Thyroid gland (tissue), 4 donors: ENCODE measurements at regions not wholly inside any gene's neighbourhood (a gene's known extent, or its start where the extent isn't known, plus 50 kb on each side); places are given as distances from the start of the nearest gene placed in this dataset.

Source experiments
- DNase-seq, 2 donors: peaks; one replicate each; pipeline ENCODE4 v3.0.0-alpha.2; 2019
- H3K27ac ChIP-seq, 3 donors: fragments of 200-600 bp; sonication (generic); 1 replicate in 2 of 3; 2 replicates in 1 of 3; pipeline ENCODE4 v1.5.1; 2016 to 2019; ENCODE audit warnings: mild to moderate bottlenecking in 1 of 3, moderate library complexity in 1 of 3
- H3K27me3 ChIP-seq: fragments of 200-600 bp; sonication (generic); one replicate; pipeline ENCODE4 v1.5.1; 2019
- H3K36me3 ChIP-seq, 2 donors: fragments of 200-600 bp; sonication (generic); one replicate each; pipeline ENCODE4 v1.5.1; 2016 to 2019
- H3K4me1 ChIP-seq, 2 donors: fragments of 200-600 bp; sonication (generic); one replicate each; pipeline ENCODE4 v1.5.1; 2017 to 2019
- H3K4me3 ChIP-seq, 3 donors: fragments of 200-600 bp; sonication (generic); replicated peaks in 1 of 3; 1 replicate in 2 of 3; 2 replicates in 1 of 3; pipeline ENCODE4 v1.5.1; 2016; ENCODE audit warnings: mild to moderate bottlenecking in 1 of 3
- H3K9me3 ChIP-seq: fragments of 200-600 bp; sonication (generic); one replicate; pipeline ENCODE4 v1.5.1; 2017
- POLR2A ChIP-seq, 2 donors: fragments of 450-650 bp; IDR thresholded peaks; one replicate each; pipeline ENCODE4 v1.6.1; 2017; ENCODE audit warnings: antibody characterized with exemption in 2 of 2, mild to moderate bottlenecking in 2 of 2, moderate library complexity in 1 of 2
- WGBS, 2 donors: methylation state at CpG; one replicate each; pipeline ENCODE4 v1.1.5; 2017; 5-methylcytosine and 5-hydroxymethylcytosine counted together
- intact Hi-C: fragments of 100-400 bp; cut with DNase I; formaldehyde crosslinking; loops from one replicate; pipeline ENCODE4 v1.15.1; 2023
- TF ChIP-seq, protein P1 (sequence below), 6 experiments: fragments of 200-600 bp in 3 of 6; fragments of 450-650 bp in 3 of 6; sonication (generic) in 3 of 6; IDR thresholded peaks; one replicate each; pipeline ENCODE4 v1.5.1; 2016 to 2019; ENCODE audit warnings: antibody characterized with exemption in 6 of 6, mild to moderate bottlenecking in 2 of 6, inconsistent platforms in 1 of 6, moderate library complexity in 1 of 6

DNA sequence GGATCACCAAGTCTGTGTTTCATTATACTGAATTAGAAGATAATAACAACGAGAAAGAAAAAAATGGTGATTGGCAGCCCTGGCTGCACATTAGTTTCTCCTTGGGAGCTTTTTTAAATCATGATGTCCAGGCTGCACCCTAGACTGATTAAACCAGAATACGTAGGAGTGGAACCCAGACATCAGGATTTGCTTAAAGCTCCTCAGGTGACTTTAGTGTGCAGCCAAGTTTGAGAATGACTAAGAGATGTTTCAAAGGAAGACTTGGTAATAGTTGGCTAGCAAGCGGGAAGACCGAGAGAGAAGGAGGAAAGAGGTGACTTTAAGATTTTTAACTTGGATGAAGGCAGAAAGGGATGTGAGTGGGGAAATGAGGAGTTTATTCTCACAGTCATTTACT, 71.4 kb upstream of the SERP2 start:
- H3K4me1 ChIP-seq: peaks cover 19 to 48% of the 10 kb centered on the region in 2 donors
- intact Hi-C loops: loop anchor here (10.0 kb wide), 1 partner anchor 123 kb away; no protein-coding TSS in a partner anchor
- WGBS, 2 donors: 93 to 94% methylated on average over 4 of the region's 4 CpGs

DNA sequence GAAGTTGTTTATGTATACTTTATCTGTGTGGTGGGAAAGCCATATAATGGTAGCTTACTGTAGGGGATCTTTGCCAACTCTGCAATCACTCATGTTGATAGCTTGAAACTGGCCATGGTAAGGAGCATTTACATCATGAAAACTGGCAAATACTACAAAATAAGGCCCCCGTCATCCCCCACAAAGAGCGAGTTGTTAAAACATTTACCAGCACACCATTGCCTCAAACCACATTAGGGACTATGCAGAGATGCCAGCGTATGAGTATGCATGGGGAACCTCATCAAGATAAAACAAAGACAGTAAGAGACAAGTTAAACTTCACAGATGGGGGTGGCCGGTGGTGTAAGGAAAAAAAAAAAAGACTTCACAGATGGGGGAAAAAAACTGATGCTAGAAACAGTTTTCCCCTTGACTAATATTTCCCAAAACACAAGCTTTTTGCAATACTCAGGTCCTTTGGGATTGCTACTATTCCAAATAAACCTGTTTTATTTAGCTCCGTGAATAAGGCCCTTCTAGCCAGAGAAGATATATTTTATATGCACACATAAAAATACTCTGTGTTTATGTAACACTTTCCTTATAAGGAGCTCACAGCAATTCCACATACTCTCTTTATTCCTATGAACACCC, 70.6 kb upstream of the SERP2 start:
- TF ChIP-seq POLR2A (IDR thresholded peaks at IDR 0.05): no peak
- Histone ChIP-seq H3K9me3 (no peaks in the 10 kb centered on the region), H3K36me3 (no peaks in the 10 kb centered on the region), H3K4me3 (no peak overlapping the region), H3K4me1 (peaks cover 19 to 51% of the 10 kb centered on the region in 2 donors), H3K27me3 (no peaks in the 10 kb centered on the region), H3K27ac (peak overlapping the region in 1 of 3 donors; percentile 9)
- no peak for DNase-seq
- WGBS, 2 donors: 82 to 85% methylated on average over 5 of the region's 5 CpGs
- intact Hi-C loops: loop anchor here (10.0 kb wide), 1 partner anchor 122 kb away; no protein-coding TSS in a partner anchor

More for the DNA sequence above, 71.4 kb upstream of the SERP2 start:
- H3K27ac ChIP-seq: no peak overlapping the region
- no peaks in the 10 kb centered on the region for H3K9me3 ChIP-seq
- TF ChIP-seq, protein P1, sequence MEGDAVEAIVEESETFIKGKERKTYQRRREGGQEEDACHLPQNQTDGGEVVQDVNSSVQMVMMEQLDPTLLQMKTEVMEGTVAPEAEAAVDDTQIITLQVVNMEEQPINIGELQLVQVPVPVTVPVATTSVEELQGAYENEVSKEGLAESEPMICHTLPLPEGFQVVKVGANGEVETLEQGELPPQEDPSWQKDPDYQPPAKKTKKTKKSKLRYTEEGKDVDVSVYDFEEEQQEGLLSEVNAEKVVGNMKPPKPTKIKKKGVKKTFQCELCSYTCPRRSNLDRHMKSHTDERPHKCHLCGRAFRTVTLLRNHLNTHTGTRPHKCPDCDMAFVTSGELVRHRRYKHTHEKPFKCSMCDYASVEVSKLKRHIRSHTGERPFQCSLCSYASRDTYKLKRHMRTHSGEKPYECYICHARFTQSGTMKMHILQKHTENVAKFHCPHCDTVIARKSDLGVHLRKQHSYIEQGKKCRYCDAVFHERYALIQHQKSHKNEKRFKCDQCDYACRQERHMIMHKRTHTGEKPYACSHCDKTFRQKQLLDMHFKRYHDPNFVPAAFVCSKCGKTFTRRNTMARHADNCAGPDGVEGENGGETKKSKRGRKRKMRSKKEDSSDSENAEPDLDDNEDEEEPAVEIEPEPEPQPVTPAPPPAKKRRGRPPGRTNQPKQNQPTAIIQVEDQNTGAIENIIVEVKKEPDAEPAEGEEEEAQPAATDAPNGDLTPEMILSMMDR (IDR thresholded peaks at IDR 0.05): no peak
- no peak for TF ChIP-seq POLR2A (IDR thresholded peaks at IDR 0.05)
- no peaks in the 10 kb centered on the region for H3K27me3 ChIP-seq
- H3K4me3 ChIP-seq: no peak overlapping the region
- no peak for DNase-seq
- H3K36me3 ChIP-seq: no peaks in the 10 kb centered on the region

DNA sequence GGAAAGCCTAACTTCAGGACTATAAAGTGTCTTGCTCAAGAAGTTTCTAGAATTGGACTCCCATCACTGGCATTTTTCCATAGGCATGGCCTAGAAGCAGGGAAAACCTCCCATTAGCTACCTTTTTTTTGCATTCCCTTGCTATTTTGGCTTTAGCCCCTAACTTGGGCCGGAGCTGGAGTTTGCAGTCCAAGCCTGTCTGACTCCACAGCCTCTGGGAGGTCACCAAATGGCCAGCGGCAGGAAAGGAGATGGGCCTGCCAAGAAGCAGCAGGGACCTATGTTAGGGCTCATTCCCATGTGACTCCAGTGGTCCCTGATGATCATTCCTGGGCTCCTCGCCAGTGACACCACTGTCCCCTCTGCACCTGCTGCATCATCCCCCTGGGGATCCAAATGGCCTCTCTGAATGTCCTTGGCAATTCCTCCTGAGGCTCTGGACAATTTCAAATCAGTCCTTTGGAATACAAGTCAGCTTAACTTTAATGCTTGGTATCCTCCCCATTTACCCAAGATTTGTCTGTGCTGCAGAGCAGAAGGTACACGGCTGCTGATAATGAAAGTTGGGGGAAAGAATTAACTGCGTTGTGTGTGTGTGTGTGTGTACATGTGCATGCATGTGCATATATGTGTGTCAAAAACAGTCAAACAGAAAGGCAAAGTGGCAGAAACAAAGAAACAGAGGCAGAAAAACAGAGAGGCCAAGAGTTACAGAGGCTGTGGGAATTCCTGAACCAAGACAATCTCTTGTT, 69.8 kb upstream of the SERP2 start:
- Histone ChIP-seq H3K27me3 (no peaks in the 10 kb centered on the region), H3K9me3 (no peaks in the 10 kb centered on the region), H3K27ac (peak overlapping the region in 1 of 3 donors; percentile 9), H3K4me1 (peaks cover 19 to 51% of the 10 kb centered on the region in 2 donors), H3K4me3 (no peak overlapping the region), H3K36me3 (no peaks in the 10 kb centered on the region)
- DNase-seq: peak; percentile 5 to 26
- intact Hi-C loops: loop anchor here (10.0 kb wide), 1 partner anchor 121 kb away; no protein-coding TSS in a partner anchor
- 64 to 85% methylated on average over 5 of the region's 5 CpGs for WGBS, 2 donors
- TF ChIP-seq, protein P1 (IDR thresholded peaks at IDR 0.05): no peak
- no peak for TF ChIP-seq POLR2A (IDR thresholded peaks at IDR 0.05)

DNA sequence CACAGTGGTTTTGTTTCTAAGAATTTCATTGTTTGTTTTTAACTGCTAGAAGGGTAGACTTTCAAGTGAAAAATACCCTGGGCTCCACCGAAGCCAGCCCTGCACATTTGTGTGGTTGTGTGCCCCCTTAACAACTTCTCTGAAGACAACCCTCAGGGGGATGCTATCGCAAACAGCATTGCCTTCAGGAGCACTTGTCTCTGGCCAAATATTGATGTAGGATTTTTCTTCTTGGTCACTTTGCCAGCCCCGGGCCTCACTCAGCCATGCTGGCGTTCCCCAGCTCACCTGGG, 69.2 kb upstream of the SERP2 start:
- intact Hi-C loops: loop anchor here (10.0 kb wide), 1 partner anchor 120 kb away; no protein-coding TSS in a partner anchor

DNA sequence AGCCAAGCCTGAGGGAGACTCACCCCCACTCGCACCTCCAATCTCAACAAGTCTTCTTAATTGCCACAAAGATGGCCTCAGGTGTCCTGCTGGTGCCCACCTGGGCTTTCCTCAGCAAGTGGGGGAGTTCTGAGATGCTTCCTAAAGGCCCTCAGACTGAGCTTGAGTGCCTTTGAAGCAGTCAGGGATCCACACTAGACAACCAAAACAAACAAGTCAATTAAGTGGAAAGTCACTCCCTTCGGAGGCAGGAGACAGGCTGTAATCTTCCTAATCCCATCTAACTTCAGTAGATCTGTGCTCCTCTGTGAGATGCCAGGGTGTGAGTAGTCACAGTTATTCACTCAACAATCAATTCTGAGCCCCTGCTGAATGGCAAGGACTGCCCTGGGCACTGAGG, 68.3 kb upstream of the SERP2 start:
- peaks cover 16 to 49% of the 10 kb centered on the region in 2 donors for H3K4me1 ChIP-seq
- TF ChIP-seq POLR2A (IDR thresholded peaks at IDR 0.05): no peak
- TF ChIP-seq, protein P1 (IDR thresholded peaks at IDR 0.05): no peak
- intact Hi-C loops: loop anchor here (10.0 kb wide), 1 partner anchor 120 kb away; no protein-coding TSS in a partner anchor
- no peak overlapping the region for H3K4me3 ChIP-seq
- WGBS, 2 donors: 61 to 73% methylated on average over 2 of the region's 2 CpGs
- no peak for DNase-seq
- H3K27me3 ChIP-seq: no peaks in the 10 kb centered on the region
- H3K9me3 ChIP-seq: no peaks in the 10 kb centered on the region
- H3K27ac ChIP-seq: peak overlapping the region in 1 of 3 donors; percentile 37
- no peaks in the 10 kb centered on the region for H3K36me3 ChIP-seq

More for the DNA sequence above, 69.2 kb upstream of the SERP2 start:
- DNase-seq: no peak
- Histone ChIP-seq H3K4me3 (no peak overlapping the region), H3K4me1 (peaks cover 19 to 51% of the 10 kb centered on the region in 2 donors), H3K27me3 (no peaks in the 10 kb centered on the region), H3K27ac (peak overlapping the region in 1 of 3 donors; percentile 9), H3K9me3 (no peaks in the 10 kb centered on the region), H3K36me3 (no peaks in the 10 kb centered on the region)
- 71 to 82% methylated on average over 4 of the region's 4 CpGs for WGBS, 2 donors
- TF ChIP-seq, protein P1 (IDR thresholded peaks at IDR 0.05): no peak
- TF ChIP-seq POLR2A (IDR thresholded peaks at IDR 0.05): no peak
